ENCODE measurements at regions not wholly inside any gene's neighbourhood (a gene's known extent, or its start where the extent isn't known, plus 50 kb on each side); places are given as distances from the start of the nearest gene placed in this dataset.

DNA sequence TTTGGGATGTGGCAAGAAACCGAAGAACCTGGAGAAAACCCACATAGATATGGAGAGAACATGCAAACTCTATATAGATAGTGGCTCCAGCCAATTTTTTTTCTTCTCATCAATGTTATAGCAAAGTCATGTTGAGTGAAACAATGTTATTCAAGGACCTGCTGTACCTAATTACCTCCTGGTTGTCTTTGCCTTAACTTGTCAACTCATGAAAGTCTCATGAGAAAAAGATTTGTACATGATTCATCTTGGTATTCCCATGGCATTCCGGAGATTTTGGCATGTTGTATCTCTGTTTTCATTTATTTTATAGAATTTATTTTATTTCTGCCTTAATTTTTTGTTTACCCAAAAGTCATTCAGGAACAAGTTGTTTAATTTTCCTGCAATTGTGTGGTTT, 303.8 kb upstream of the CDIN1 start:
- no peak for ATAC-seq
- POLR2A ChIA-PET, result no interaction called here
- no peak overlapping the region for H3K27ac ChIP-seq (ENCODE audit: low read length)
- H3K4me3 ChIP-seq (ENCODE audit: low read depth in 2 of 2, low read length in 2 of 2), result no peak overlapping the region
- intact Hi-C loops (cut with micrococcal nuclease; ENCODE audit: unreplicated experiment), result no loop called here
- no peaks in the 10 kb centered on the region for H3K36me3 ChIP-seq (ENCODE audit: control insufficient read depth, insufficient read depth, low read length)
- CTCF ChIA-PET, result no interaction called here
- TF ChIP-seq TCF7L2 (IDR thresholded peaks at IDR 0.05; ENCODE audit: low read depth, low read length), result no peak
- no peak for TF ChIP-seq SIN3A (IDR thresholded peaks at IDR 0.05; ENCODE audit: borderline replicate concordance, insufficient read depth, low read depth, low read length)
- TF ChIP-seq, protein P1, sequence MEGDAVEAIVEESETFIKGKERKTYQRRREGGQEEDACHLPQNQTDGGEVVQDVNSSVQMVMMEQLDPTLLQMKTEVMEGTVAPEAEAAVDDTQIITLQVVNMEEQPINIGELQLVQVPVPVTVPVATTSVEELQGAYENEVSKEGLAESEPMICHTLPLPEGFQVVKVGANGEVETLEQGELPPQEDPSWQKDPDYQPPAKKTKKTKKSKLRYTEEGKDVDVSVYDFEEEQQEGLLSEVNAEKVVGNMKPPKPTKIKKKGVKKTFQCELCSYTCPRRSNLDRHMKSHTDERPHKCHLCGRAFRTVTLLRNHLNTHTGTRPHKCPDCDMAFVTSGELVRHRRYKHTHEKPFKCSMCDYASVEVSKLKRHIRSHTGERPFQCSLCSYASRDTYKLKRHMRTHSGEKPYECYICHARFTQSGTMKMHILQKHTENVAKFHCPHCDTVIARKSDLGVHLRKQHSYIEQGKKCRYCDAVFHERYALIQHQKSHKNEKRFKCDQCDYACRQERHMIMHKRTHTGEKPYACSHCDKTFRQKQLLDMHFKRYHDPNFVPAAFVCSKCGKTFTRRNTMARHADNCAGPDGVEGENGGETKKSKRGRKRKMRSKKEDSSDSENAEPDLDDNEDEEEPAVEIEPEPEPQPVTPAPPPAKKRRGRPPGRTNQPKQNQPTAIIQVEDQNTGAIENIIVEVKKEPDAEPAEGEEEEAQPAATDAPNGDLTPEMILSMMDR (IDR thresholded peaks at IDR 0.05), result no peak
- TF ChIP-seq POLR2AphosphoS5 (IDR thresholded peaks at IDR 0.05; ENCODE audit: low read depth, low read length), result no peak
- TF ChIP-seq, protein P2, sequence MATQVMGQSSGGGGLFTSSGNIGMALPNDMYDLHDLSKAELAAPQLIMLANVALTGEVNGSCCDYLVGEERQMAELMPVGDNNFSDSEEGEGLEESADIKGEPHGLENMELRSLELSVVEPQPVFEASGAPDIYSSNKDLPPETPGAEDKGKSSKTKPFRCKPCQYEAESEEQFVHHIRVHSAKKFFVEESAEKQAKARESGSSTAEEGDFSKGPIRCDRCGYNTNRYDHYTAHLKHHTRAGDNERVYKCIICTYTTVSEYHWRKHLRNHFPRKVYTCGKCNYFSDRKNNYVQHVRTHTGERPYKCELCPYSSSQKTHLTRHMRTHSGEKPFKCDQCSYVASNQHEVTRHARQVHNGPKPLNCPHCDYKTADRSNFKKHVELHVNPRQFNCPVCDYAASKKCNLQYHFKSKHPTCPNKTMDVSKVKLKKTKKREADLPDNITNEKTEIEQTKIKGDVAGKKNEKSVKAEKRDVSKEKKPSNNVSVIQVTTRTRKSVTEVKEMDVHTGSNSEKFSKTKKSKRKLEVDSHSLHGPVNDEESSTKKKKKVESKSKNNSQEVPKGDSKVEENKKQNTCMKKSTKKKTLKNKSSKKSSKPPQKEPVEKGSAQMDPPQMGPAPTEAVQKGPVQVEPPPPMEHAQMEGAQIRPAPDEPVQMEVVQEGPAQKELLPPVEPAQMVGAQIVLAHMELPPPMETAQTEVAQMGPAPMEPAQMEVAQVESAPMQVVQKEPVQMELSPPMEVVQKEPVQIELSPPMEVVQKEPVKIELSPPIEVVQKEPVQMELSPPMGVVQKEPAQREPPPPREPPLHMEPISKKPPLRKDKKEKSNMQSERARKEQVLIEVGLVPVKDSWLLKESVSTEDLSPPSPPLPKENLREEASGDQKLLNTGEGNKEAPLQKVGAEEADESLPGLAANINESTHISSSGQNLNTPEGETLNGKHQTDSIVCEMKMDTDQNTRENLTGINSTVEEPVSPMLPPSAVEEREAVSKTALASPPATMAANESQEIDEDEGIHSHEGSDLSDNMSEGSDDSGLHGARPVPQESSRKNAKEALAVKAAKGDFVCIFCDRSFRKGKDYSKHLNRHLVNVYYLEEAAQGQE (IDR thresholded peaks at IDR 0.05; ENCODE audit: insufficient read depth in 1 of 2, low read depth in 2 of 2, low read length in 1 of 2), result no peak
- no peaks in the 10 kb centered on the region for H3K27me3 ChIP-seq (ENCODE audit: control insufficient read depth, insufficient read depth, low read length)
- no TSS peak for BruUV-seq (replicated peaks)
- H3K4me1 ChIP-seq (ENCODE audit: control insufficient read depth, insufficient read depth, low read length), result no peaks in the 10 kb centered on the region
- DNase-seq (ENCODE audit: low read depth, low spot score), result no peak
- in situ Hi-C loops (cut with HindIII; ENCODE audit: low pct_unique_long_range_greater_than_20kb, low sequenced_read_pairs), result no loop called here
- no peaks in the 10 kb centered on the region; the same call in 1 of the 2 replicates for H3K9me3 ChIP-seq (ENCODE audit: control insufficient read depth, insufficient read depth, low read depth, low read length)

DNA sequence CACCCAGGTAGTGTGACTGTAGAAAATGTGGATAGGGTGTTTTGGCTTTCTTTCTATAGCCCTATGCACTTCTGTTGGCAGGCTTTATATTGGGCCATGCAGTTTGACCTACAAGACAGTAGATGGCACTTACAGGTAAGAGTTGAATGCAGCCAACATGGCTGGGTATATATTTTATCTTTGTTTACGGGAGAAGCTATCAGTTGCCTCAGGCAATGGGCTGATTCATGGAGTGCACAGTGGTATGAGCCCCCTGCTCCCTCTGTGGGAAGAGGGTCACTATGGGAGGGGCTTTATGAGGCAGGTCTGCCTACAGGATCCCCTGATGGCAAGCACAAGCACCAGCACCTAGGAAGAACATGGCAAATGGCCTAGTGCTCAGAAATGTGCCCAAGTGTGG, 301.2 kb upstream of the CDIN1 start:
- no peaks in the 10 kb centered on the region for H3K36me3 ChIP-seq (ENCODE audit: control insufficient read depth, insufficient read depth, low read length)
- no peaks in the 10 kb centered on the region for H3K4me1 ChIP-seq (ENCODE audit: control insufficient read depth, insufficient read depth, low read length)
- intact Hi-C loops (cut with micrococcal nuclease; ENCODE audit: unreplicated experiment), result no loop called here
- CTCF ChIA-PET, result no interaction called here
- no peaks in the 10 kb centered on the region for H3K27me3 ChIP-seq (ENCODE audit: control insufficient read depth, insufficient read depth, low read length)
- no TSS peak for BruUV-seq (replicated peaks)
- POLR2A ChIA-PET, result no interaction called here
- ATAC-seq (no peak; the same call in 1 of the 2 replicates), DNase-seq (ENCODE audit: low read depth, low spot score) (no peak)
- in situ Hi-C loops (cut with HindIII; ENCODE audit: low pct_unique_long_range_greater_than_20kb, low sequenced_read_pairs), result no loop called here
- H3K4me3 ChIP-seq (ENCODE audit: low read depth in 2 of 2, low read length in 2 of 2), result no peak overlapping the region
- no peaks in the 10 kb centered on the region; the same call in 1 of the 2 replicates for H3K9me3 ChIP-seq (ENCODE audit: control insufficient read depth, insufficient read depth, low read depth, low read length)
- TF ChIP-seq, protein P1 (IDR thresholded peaks at IDR 0.05), result no peak
- no peak for TF ChIP-seq SIN3A (IDR thresholded peaks at IDR 0.05; ENCODE audit: borderline replicate concordance, insufficient read depth, low read depth, low read length)
- TF ChIP-seq, protein P2 (IDR thresholded peaks at IDR 0.05; ENCODE audit: insufficient read depth in 1 of 2, low read depth in 2 of 2, low read length in 1 of 2), result no peak
- no peak for TF ChIP-seq TCF7L2 (IDR thresholded peaks at IDR 0.05; ENCODE audit: low read depth, low read length)
- no peak for TF ChIP-seq POLR2AphosphoS5 (IDR thresholded peaks at IDR 0.05; ENCODE audit: low read depth, low read length)
- no peak overlapping the region for H3K27ac ChIP-seq (ENCODE audit: low read length)

Measured in Panc1 (cell line).